ENCODE measurements at regions not wholly inside any gene's neighbourhood (a gene's known extent, or its start where the extent isn't known, plus 50 kb on each side); places are given as distances from the start of the nearest gene placed in this dataset.

DNA sequence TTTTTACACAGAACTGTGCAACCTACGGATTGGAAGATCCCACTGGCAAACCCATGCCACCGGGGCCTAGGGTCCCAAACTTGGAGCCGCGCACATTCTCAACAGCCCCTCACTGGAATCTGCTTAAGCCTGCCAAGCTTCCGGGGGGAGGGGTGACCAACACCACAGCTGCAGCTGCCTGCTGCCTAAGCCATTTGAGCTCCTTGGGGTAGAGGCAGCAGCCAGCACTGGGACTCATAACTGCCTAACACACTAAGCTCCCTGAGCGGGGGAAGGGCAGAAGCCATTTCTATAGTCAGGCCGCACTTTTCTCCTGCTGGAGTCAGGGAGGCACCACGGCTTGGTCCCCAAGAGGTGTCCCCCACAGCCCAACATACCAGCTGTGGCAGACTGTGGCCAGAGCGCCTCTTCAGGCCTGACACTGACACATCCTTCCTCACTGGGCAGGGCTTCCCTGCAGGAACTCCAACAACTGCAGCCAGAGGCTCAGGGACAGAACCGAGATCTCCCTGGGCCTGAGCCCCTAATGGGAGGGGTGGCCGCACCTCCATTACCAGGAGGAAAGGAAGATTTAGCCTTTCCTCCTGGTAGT is 270.3 kb upstream of the ECI2 start:
- Histone ChIP-seq H3K9me3 (ENCODE audit: control insufficient read depth, low read length) (no peaks in the 10 kb centered on the region), H3K27me3 (ENCODE audit: control insufficient read depth, insufficient read depth, low read length, poor library complexity, severe bottlenecking) (no peaks in the 10 kb centered on the region), H3K4me1 (ENCODE audit: control insufficient read depth, insufficient read depth, low read length) (no peaks in the 10 kb centered on the region), H3K27ac (ENCODE audit: insufficient read depth, low read depth, low read length, poor library complexity, severe bottlenecking) (no peak overlapping the region), H3K4me3 (ENCODE audit: insufficient read depth, low read depth, low read length) (no peak overlapping the region), H3K36me3 (ENCODE audit: control insufficient read depth, insufficient read depth, low read length) (no peaks in the 10 kb centered on the region)
- WGBS, 2 experiments, result 77 to 79% methylated on average over 11 of the region's 11 CpGs

DNA sequence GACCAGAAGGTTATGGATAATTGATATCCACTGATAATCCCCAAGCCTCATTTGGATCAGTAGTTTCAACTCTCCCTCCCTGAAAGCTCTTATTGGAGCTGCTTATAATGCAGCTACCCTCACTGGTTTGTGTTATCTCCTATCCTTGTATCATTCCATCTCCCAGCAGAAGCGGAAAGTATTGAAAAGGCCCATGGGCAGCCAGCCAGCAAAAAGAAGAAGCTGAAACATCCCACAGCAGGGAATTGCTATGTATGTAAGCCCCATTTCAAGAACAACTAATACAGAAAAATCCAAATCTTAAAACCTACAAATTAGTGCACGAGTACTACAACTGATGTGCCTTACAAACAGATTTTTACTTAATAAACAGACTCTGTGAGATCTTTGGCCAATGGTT is 269.0 kb upstream of the ECI2 start:
- no peak overlapping the region for H3K4me3 ChIP-seq (ENCODE audit: insufficient read depth, low read depth, low read length)
- no peaks in the 10 kb centered on the region for H3K4me1 ChIP-seq (ENCODE audit: control insufficient read depth, insufficient read depth, low read length)
- no peak overlapping the region for H3K27ac ChIP-seq (ENCODE audit: insufficient read depth, low read depth, low read length, poor library complexity, severe bottlenecking)
- H3K9me3 ChIP-seq (ENCODE audit: control insufficient read depth, low read length), result no peaks in the 10 kb centered on the region
- 93 to 96% methylated on average over 2 of the region's 2 CpGs for WGBS, 2 experiments
- H3K27me3 ChIP-seq (ENCODE audit: control insufficient read depth, insufficient read depth, low read length, poor library complexity, severe bottlenecking), result no peaks in the 10 kb centered on the region
- H3K36me3 ChIP-seq (ENCODE audit: control insufficient read depth, insufficient read depth, low read length), result no peaks in the 10 kb centered on the region

DNA sequence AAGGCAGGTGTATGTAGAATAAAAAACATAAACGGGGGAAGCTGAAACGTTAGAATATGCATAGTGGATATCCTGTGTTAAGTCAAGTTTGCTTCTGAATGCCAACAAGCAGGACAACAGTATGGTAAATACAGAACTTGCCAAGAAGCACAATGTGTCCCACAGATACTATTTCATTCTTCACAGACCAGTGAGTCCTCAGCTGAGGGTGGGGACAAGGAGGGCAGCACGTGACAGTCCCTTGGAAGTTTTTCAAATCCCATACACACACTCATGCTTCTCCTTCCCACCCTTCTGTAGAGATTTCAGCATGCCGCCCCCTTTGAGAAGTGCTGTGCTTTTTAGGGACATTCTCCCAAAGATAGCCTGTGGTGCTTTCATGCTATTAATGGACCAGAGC is 268.5 kb upstream of the ECI2 start:
- WGBS, 2 experiments, result 85 to 90% methylated on average over 4 of the region's 4 CpGs

DNA sequence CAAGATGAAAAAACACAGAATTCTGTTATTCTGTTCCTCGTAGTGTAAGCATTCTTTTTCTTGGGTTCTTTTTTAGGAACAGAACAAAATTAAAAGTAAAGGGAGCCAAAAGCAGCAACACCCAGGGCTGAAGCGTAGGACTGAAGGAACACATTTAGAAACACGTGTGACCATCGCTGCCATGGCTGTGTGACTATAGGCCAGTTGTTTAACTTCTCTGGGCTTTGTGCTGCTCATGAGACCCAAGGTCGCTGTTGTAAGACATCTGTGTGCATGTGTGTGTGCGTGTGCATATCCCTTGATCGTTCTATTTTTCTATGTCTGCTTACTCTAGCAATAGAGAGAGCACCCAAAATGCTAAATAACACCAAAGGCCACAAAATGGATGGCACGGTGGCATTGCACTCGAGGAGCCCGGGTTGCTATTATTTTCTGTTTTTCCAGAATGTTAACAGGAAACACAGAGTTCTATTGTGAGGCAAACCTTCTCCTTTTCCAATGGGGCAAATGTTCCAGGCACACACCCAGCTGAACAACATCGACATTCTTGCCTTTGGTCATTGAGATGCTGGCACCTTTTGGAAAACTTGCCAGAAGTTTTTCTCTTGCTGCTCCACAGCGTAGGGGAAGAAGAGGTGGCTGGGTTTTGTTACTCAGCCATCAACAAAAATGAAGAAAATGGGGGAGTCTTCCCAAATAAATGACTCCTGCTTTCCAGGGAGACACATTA is 267.8 kb upstream of the ECI2 start:
- 94 to 96% methylated on average over 12 of the region's 12 CpGs for WGBS, 2 experiments
- H3K4me3 ChIP-seq (ENCODE audit: insufficient read depth, low read depth, low read length), result no peak overlapping the region
- no peaks in the 10 kb centered on the region for H3K27me3 ChIP-seq (ENCODE audit: control insufficient read depth, insufficient read depth, low read length, poor library complexity, severe bottlenecking)
- H3K27ac ChIP-seq (ENCODE audit: insufficient read depth, low read depth, low read length, poor library complexity, severe bottlenecking), result no peak overlapping the region
- H3K4me1 ChIP-seq (ENCODE audit: control insufficient read depth, insufficient read depth, low read length), result no peaks in the 10 kb centered on the region
- H3K9me3 ChIP-seq (ENCODE audit: control insufficient read depth, low read length), result no peaks in the 10 kb centered on the region
- H3K36me3 ChIP-seq (ENCODE audit: control insufficient read depth, insufficient read depth, low read length), result no peaks in the 10 kb centered on the region

More for the DNA sequence above, 268.5 kb upstream of the ECI2 start:
- Histone ChIP-seq H3K27me3 (ENCODE audit: control insufficient read depth, insufficient read depth, low read length, poor library complexity, severe bottlenecking) (no peaks in the 10 kb centered on the region), H3K36me3 (ENCODE audit: control insufficient read depth, insufficient read depth, low read length) (no peaks in the 10 kb centered on the region), H3K4me3 (ENCODE audit: insufficient read depth, low read depth, low read length) (no peak overlapping the region), H3K9me3 (ENCODE audit: control insufficient read depth, low read length) (no peaks in the 10 kb centered on the region), H3K4me1 (ENCODE audit: control insufficient read depth, insufficient read depth, low read length) (no peaks in the 10 kb centered on the region), H3K27ac (ENCODE audit: insufficient read depth, low read depth, low read length, poor library complexity, severe bottlenecking) (no peak overlapping the region)

DNA sequence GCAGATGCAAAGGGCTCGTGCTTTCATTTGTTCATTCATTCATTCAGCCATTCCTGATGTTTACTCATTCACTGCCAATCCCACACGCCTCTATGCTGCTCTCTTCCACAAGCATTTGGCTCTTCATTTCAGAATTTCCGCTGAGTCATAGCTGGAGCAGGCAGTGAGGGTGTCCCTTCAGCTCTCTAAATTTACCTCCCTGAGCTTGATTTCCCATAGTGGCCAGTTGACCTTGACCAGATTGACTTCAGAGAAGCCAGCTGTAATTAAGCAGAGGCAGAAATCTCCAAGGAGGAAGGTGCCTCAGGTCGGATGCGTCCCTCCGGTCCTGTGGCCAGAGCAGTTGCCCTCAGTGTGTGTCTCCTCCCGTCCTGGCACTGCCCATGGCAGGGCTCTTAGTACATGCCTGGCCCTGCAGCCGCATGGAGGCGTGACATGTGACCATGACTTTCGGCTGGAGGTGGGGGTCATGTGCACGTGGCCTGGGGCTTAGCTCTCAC is 267.2 kb upstream of the ECI2 start:
- no peaks in the 10 kb centered on the region for H3K36me3 ChIP-seq (ENCODE audit: control insufficient read depth, insufficient read depth, low read length)
- H3K27me3 ChIP-seq (ENCODE audit: control insufficient read depth, insufficient read depth, low read length, poor library complexity, severe bottlenecking), result no peaks in the 10 kb centered on the region
- H3K4me3 ChIP-seq (ENCODE audit: insufficient read depth, low read depth, low read length), result no peak overlapping the region
- H3K4me1 ChIP-seq (ENCODE audit: control insufficient read depth, insufficient read depth, low read length), result no peaks in the 10 kb centered on the region
- 91 to 92% methylated on average over 11 of the region's 11 CpGs for WGBS, 2 experiments
- no peaks in the 10 kb centered on the region for H3K9me3 ChIP-seq (ENCODE audit: control insufficient read depth, low read length)
- no peak overlapping the region for H3K27ac ChIP-seq (ENCODE audit: insufficient read depth, low read depth, low read length, poor library complexity, severe bottlenecking)

DNA sequence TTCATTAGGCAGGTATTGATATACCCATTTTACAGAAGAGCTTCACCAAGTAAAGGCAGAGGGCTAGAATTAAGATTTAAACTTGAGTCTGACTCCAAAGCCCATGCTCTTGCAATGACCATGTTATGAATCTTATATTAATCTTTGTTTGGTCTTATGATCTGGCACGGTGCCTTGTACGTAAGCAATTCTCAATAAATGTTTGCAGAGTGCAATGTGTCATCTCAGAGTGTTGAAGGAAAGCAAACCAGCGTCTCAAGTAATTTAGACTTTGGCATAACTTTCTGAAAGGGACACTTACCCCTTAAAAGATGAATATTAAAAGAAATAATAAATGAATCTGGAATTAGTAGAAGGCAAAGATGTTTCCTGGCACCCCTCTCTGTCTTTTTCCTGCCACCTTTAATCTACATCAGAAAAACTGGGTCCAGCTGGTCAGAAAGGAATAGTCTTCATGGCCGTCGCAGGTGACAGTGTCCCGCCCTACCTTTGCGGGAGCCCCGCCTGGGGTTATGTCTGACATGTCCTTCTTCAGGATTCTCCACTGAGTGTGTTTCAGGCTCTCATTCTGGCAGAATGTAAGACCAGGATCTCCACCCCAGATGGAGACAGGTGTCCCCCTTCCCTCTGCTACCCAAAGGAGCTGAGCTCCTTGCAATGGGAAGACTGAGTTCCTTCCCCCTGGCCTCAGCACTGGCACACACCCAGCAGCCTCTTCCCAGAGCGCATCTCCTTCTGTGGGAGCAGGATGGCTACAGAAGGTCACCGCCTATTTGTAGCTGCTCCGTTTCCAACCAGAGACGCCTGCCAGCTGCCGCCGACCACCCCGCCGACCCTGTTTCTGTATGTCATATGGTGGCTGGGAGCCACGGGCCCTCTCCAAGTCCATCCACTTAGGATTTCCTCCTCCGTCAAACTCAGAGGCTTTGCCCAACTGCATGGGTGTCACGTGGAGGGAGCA is 266.3 kb upstream of the ECI2 start:
- Histone ChIP-seq H3K9me3 (ENCODE audit: control insufficient read depth, low read length) (no peaks in the 10 kb centered on the region), H3K4me1 (ENCODE audit: control insufficient read depth, insufficient read depth, low read length) (no peaks in the 10 kb centered on the region), H3K36me3 (ENCODE audit: control insufficient read depth, insufficient read depth, low read length) (no peaks in the 10 kb centered on the region), H3K27me3 (ENCODE audit: control insufficient read depth, insufficient read depth, low read length, poor library complexity, severe bottlenecking) (no peaks in the 10 kb centered on the region), H3K4me3 (ENCODE audit: insufficient read depth, low read depth, low read length) (no peak overlapping the region), H3K27ac (ENCODE audit: insufficient read depth, low read depth, low read length, poor library complexity, severe bottlenecking) (no peak overlapping the region)
- 95 to 96% methylated on average over 19 of the region's 19 CpGs for WGBS, 2 experiments

DNA sequence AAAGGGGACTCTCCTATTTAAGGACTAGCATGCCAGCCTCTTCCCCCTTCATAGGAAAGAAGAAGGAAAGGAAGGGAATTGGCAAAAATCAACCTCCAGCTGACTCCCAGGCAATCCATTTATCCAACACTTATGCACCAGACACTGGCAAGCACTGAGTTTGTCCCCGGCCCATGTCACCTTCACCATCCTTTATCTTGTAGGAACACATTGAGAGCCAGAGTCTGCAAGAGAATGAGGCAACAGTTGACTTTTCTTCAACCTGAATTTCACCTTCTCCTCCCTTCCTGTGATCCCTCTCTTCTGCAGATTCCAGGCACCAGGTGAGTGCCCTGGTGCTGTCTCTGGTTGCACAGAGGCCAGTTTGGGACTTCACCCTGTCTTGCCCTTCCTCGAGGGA is 264.3 kb upstream of the ECI2 start:
- Histone ChIP-seq H3K9me3 (ENCODE audit: control insufficient read depth, low read length) (no peaks in the 10 kb centered on the region), H3K27me3 (ENCODE audit: control insufficient read depth, insufficient read depth, low read length, poor library complexity, severe bottlenecking) (no peaks in the 10 kb centered on the region), H3K4me1 (ENCODE audit: control insufficient read depth, insufficient read depth, low read length) (peaks cover 3% of the 10 kb centered on the region), H3K27ac (ENCODE audit: insufficient read depth, low read depth, low read length, poor library complexity, severe bottlenecking) (no peak overlapping the region), H3K36me3 (ENCODE audit: control insufficient read depth, insufficient read depth, low read length) (no peaks in the 10 kb centered on the region), H3K4me3 (ENCODE audit: insufficient read depth, low read depth, low read length) (no peak overlapping the region)
- WGBS, 2 experiments, result 89 to 98% methylated on average over 2 of the region's 2 CpGs

DNA sequence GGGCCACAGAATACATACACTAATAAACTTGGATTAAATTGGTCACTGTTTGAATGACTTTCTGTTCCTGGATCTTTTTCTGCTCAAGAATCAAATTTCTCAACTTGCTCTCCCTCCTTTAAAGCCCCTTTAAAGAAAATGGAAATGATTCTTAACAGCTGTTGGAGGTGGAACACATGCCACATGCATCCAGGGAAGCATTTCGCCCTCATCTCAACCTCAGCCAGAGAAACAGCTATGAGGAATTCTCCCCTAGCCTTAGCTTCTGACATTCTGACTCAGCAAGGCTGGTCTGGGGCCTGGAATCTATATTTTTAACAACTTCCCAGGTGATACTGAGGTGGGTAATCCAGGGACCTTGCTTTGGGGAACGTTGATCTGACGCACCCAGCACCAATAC is 263.4 kb upstream of the ECI2 start:
- no peaks in the 10 kb centered on the region for H3K9me3 ChIP-seq (ENCODE audit: control insufficient read depth, low read length)
- no peak overlapping the region for H3K27ac ChIP-seq (ENCODE audit: insufficient read depth, low read depth, low read length, poor library complexity, severe bottlenecking)
- no peaks in the 10 kb centered on the region for H3K36me3 ChIP-seq (ENCODE audit: control insufficient read depth, insufficient read depth, low read length)
- 93 to 95% methylated on average over 3 of the region's 3 CpGs for WGBS, 2 experiments
- no peak overlapping the region for H3K4me3 ChIP-seq (ENCODE audit: insufficient read depth, low read depth, low read length)
- H3K27me3 ChIP-seq (ENCODE audit: control insufficient read depth, insufficient read depth, low read length, poor library complexity, severe bottlenecking), result no peaks in the 10 kb centered on the region
- peaks cover 5% of the 10 kb centered on the region for H3K4me1 ChIP-seq (ENCODE audit: control insufficient read depth, insufficient read depth, low read length)

DNA sequence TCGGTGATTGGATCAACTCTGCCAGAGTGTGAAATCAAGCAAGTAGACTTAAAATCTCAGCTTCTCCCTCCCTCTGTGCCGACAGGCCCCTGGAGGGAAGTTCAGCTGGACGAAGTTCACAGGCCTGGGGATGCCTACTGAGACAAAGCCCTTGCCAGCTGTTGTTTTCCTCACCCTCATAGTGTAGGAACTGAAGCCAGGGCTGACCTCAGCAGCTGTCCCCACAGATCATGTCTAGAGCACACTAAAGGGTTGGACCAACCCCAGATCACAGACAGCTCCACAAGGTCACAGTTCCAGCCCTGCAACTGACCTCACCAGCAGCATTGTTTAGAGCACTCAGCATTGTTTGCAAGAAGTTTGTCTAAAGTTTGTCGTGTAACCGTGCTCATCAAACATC is 261.9 kb upstream of the ECI2 start:
- H3K27ac ChIP-seq (ENCODE audit: insufficient read depth, low read depth, low read length, poor library complexity, severe bottlenecking), result no peak overlapping the region
- H3K36me3 ChIP-seq (ENCODE audit: control insufficient read depth, insufficient read depth, low read length), result no peaks in the 10 kb centered on the region
- no peaks in the 10 kb centered on the region for H3K9me3 ChIP-seq (ENCODE audit: control insufficient read depth, low read length)
- H3K4me3 ChIP-seq (ENCODE audit: insufficient read depth, low read depth, low read length), result no peak overlapping the region
- 74 to 90% methylated on average over 5 of the region's 5 CpGs for WGBS, 2 experiments
- H3K4me1 ChIP-seq (ENCODE audit: control insufficient read depth, insufficient read depth, low read length), result peaks cover 5% of the 10 kb centered on the region
- H3K27me3 ChIP-seq (ENCODE audit: control insufficient read depth, insufficient read depth, low read length, poor library complexity, severe bottlenecking), result no peaks in the 10 kb centered on the region

DNA sequence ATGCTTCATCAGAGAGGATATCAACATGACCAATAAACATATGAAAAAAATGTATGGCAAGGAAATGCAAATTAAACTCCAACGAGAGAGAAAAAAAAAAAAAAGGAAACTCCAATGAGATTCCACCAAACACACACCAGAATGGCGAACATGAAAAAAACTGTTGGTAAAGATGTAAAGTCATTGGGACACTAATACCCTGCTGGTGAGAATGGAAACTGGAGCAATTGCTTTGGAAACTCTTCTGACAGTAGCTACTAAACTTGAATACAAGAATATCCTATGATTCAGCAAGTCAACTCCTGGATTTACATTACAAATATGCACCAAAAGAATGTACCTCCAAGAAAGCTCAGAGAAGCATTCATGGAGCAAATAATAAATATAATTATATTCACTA is 260.7 kb upstream of the ECI2 start:
- Histone ChIP-seq H3K27me3 (ENCODE audit: control insufficient read depth, insufficient read depth, low read length, poor library complexity, severe bottlenecking) (no peaks in the 10 kb centered on the region), H3K36me3 (ENCODE audit: control insufficient read depth, insufficient read depth, low read length) (no peaks in the 10 kb centered on the region), H3K9me3 (ENCODE audit: control insufficient read depth, low read length) (no peaks in the 10 kb centered on the region), H3K4me3 (ENCODE audit: insufficient read depth, low read depth, low read length) (no peak overlapping the region), H3K4me1 (ENCODE audit: control insufficient read depth, insufficient read depth, low read length) (peaks cover 5% of the 10 kb centered on the region), H3K27ac (ENCODE audit: insufficient read depth, low read depth, low read length, poor library complexity, severe bottlenecking) (no peak overlapping the region)
- WGBS, 2 experiments, result no CpG with 5 or more reads among the region's 2 CpGs

Data from ectodermal cell (in vitro differentiated cells).